NB4 (cell line): ENCODE measurements at regions not wholly inside any gene's neighbourhood (a gene's known extent, or its start where the extent isn't known, plus 50 kb on each side); places are given as distances from the start of the nearest gene placed in this dataset.

Experiments
- DNase-seq: peaks from one replicate; pipeline ENCODE4 v3.0.0; 2010; ENCODE audit warnings: low read depth
- H3K4me3 ChIP-seq: one replicate; pipeline ENCODE4 v1.5.1; 2011; ENCODE audit warnings: mild to moderate bottlenecking, low read depth, low read length, moderate library complexity
- MYC ChIP-seq: IDR thresholded peaks from 2 replicates; pipeline ENCODE4 v1.6.1; 2011; ENCODE audit warnings: low read depth, low read length
- POLR2A ChIP-seq: IDR thresholded peaks from 2 replicates; pipeline ENCODE4 v1.6.1; 2011; ENCODE audit warnings: mild to moderate bottlenecking; ENCODE audit not compliant: insufficient read length; ENCODE audit errors: extremely low read depth
- TF ChIP-seq, protein P1 (sequence below): IDR thresholded peaks from one replicate; pipeline ENCODE4 v1.5.1; 2012; ENCODE audit warnings: low read depth, low read length
- TF ChIP-seq, protein P2 (sequence below): IDR thresholded peaks from 2 replicates; pipeline ENCODE4 v1.6.1; 2011; ENCODE audit warnings: low read depth, low read length

DNA sequence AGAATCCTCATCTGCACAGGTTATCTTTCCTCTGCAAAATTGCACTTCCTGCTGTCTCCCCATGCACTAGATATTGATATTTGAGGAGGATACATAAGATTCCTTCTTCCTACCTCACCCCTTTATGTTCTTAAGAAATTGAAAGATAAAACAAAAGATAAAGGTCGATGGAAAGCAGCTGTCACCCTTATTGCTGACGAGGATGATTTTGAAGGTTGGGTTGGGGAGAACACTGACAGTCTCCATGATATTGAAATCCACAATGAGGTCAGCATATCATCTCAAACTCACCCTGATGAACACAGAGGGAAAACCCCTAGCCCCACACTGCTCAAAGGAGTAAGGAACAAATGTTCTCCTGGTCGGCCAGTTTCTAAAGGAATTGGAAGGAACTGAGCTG is 110.6 kb upstream of the FUT9 start:
- no peak overlapping the region for H3K4me3 ChIP-seq
- TF ChIP-seq, protein P1, sequence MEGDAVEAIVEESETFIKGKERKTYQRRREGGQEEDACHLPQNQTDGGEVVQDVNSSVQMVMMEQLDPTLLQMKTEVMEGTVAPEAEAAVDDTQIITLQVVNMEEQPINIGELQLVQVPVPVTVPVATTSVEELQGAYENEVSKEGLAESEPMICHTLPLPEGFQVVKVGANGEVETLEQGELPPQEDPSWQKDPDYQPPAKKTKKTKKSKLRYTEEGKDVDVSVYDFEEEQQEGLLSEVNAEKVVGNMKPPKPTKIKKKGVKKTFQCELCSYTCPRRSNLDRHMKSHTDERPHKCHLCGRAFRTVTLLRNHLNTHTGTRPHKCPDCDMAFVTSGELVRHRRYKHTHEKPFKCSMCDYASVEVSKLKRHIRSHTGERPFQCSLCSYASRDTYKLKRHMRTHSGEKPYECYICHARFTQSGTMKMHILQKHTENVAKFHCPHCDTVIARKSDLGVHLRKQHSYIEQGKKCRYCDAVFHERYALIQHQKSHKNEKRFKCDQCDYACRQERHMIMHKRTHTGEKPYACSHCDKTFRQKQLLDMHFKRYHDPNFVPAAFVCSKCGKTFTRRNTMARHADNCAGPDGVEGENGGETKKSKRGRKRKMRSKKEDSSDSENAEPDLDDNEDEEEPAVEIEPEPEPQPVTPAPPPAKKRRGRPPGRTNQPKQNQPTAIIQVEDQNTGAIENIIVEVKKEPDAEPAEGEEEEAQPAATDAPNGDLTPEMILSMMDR: no peak
- TF ChIP-seq, protein P2, sequence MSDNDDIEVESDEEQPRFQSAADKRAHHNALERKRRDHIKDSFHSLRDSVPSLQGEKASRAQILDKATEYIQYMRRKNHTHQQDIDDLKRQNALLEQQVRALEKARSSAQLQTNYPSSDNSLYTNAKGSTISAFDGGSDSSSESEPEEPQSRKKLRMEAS: no peak
- TF ChIP-seq POLR2A (no peak), MYC (no peak)
- DNase-seq: no peak

DNA sequence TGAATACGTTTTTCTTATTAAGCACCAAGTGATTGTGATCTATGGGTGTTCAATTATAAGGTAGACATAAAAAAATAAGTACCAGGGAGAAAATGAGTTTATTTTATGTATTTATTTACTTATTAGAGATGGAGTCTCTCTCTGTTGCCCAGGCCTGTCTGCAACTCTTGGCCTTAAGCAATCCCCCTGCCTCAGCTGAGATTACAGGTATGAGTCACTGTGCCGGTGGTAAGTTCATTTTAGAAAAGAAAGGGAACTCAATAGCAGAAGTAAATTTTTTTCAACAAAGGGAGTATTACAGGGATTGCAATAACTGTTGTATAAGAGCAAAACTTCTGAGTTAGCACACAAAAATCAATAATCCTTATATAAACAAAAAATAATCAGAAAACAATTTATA is 98.7 kb upstream of the FUT9 start:
- TF ChIP-seq, protein P2: no peak
- no peak for TF ChIP-seq MYC
- TF ChIP-seq, protein P1: no peak
- no peak for TF ChIP-seq POLR2A
- DNase-seq: peak; percentile 50
- H3K4me3 ChIP-seq: no peak overlapping the region

DNA sequence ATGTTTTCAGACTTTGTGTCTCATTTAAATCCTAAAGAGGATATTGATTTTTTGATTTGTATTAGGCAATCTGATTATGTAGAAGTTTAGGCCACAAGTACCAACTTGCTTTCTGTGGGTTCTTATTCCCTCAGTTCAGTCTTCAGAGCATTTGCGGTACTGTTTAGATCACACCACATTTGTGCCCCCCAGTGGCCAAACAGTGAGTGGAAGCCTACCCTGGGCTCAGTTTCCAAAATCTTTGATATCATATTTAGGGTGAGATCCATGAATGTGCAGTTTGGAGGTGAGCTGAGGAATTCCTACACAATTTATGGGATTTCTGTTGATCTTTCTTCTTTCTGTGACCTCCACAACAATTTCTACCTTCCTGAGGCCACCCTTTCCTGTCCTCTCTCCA is 92.3 kb upstream of the FUT9 start:
- peak; percentile 43 for DNase-seq
- no peak for TF ChIP-seq MYC
- TF ChIP-seq, protein P1: peak; percentile 62
- H3K4me3 ChIP-seq: no peak overlapping the region

DNA sequence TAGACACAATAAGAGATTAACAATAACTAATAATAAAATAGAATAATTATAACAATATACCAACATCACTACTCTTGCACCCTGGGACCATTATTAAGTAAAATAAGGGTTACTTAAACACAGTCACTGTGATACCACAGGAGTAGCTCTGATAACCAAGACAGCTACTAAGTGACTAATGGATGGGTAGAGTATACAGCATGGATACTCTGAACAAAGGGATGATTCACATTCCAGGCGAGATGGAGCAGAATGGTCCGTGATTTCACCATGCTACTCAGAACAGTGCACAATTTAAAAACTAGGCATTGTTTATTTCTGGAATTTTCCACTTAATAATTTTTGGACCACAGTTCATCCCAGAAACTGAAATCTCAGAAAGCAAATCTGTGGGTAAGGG is 80.0 kb upstream of the FUT9 start:
- no peak for DNase-seq
- no peak for TF ChIP-seq MYC
- TF ChIP-seq, protein P2: no peak
- TF ChIP-seq, protein P1: no peak
- TF ChIP-seq POLR2A: no peak
- no peak overlapping the region for H3K4me3 ChIP-seq

DNA sequence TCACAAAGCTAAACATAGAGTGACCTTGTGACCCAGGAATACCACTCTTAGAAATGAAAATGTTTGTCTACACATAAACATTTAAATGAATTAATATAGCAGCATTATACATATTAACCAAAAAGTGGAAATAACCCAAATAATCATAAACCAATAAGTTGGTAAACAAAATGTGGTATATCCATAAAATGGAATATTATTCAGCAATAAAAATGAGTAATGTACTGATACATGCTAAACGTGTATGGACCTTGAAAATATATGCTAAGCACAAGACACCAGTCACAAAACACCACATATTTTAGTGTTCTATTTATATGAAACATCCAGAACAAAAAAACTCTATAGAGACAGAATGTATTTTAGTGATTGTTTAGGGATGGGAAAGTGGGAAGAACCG is 68.9 kb upstream of the FUT9 start:
- DNase-seq: no peak
- TF ChIP-seq MYC (no peak), POLR2A (no peak)
- TF ChIP-seq, protein P2: no peak
- TF ChIP-seq, protein P1: no peak
- H3K4me3 ChIP-seq: no peak overlapping the region

DNA sequence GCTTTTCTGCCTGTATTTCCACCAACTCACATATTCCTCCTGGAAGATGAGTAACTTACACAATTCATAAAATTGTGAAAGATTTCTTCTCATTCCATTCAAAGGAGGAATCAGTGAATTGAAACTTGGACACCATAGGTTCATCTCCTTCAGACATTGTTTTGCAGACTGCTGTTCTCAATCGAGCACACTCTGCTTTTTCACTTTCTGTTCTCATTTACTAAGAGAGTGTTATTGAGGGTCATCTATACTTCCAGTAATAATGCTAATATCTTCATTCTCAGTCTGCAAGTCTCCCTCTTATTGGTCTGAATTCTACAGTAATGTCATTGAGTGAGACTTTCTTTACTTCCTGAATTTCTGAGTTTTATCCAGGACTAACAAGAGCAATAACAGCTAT is 67.5 kb upstream of the FUT9 start:
- H3K4me3 ChIP-seq: no peak overlapping the region
- TF ChIP-seq, protein P1: no peak
- TF ChIP-seq POLR2A (no peak), MYC (no peak)
- TF ChIP-seq, protein P2: no peak

More for the DNA sequence above, 67.5 kb upstream of the FUT9 start:
- DNase-seq: no peak
